ENCODE measurements at regions not wholly inside any gene's neighbourhood (a gene's known extent, or its start where the extent isn't known, plus 50 kb on each side); places are given as distances from the start of the nearest gene placed in this dataset.

- no peaks in the 10 kb centered on the region for H3K27me3 ChIP-seq (replicated peaks; ENCODE audit: insufficient read depth)
- H3K27ac ChIP-seq = peak overlapping the region in 1 of 2 donors; percentile 62
- peak; percentile 73 for DNase-seq (ENCODE audit: low spot score)
- intact Hi-C loops (cut with DNase I) = no loop called here
- TF ChIP-seq POLR2AphosphoS5 (IDR thresholded peaks at IDR 0.05) (peak; percentile 74), POLR2A (IDR thresholded peaks at IDR 0.05) (no peak)
- TF ChIP-seq, protein P1, sequence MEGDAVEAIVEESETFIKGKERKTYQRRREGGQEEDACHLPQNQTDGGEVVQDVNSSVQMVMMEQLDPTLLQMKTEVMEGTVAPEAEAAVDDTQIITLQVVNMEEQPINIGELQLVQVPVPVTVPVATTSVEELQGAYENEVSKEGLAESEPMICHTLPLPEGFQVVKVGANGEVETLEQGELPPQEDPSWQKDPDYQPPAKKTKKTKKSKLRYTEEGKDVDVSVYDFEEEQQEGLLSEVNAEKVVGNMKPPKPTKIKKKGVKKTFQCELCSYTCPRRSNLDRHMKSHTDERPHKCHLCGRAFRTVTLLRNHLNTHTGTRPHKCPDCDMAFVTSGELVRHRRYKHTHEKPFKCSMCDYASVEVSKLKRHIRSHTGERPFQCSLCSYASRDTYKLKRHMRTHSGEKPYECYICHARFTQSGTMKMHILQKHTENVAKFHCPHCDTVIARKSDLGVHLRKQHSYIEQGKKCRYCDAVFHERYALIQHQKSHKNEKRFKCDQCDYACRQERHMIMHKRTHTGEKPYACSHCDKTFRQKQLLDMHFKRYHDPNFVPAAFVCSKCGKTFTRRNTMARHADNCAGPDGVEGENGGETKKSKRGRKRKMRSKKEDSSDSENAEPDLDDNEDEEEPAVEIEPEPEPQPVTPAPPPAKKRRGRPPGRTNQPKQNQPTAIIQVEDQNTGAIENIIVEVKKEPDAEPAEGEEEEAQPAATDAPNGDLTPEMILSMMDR (IDR thresholded peaks at IDR 0.05) = no peak
- no peaks in the 10 kb centered on the region for H3K4me1 ChIP-seq (replicated peaks)
- 50% methylated on average over 7 of the region's 7 CpGs for whole genome bisulfite sequencing
- H3K36me3 ChIP-seq = no peaks in the 10 kb centered on the region
- H3K9me3 ChIP-seq = no peaks in the 10 kb centered on the region
- H3K4me3 ChIP-seq = no peak overlapping the region
These were observed 103.0 kb downstream of the VCPKMT start for GRCh38 chr14:50013198-50013918.

GRCh38 chr14:50013934-50014333 lies 102.4 kb downstream of the VCPKMT start:
- H3K27me3 ChIP-seq (replicated peaks; ENCODE audit: insufficient read depth) = no peaks in the 10 kb centered on the region
- intact Hi-C loops (cut with DNase I) = no loop called here
- H3K9me3 ChIP-seq = no peaks in the 10 kb centered on the region
- DNase-seq (ENCODE audit: low spot score) = no peak
- no peak overlapping the region for H3K4me3 ChIP-seq
- 22% methylated on average over 2 of the region's 2 CpGs for WGBS
- no peak for TF ChIP-seq POLR2A (IDR thresholded peaks at IDR 0.05)
- TF ChIP-seq POLR2AphosphoS5 (IDR thresholded peaks at IDR 0.05) = no peak
- TF ChIP-seq, protein P1 (IDR thresholded peaks at IDR 0.05) = no peak
- H3K27ac ChIP-seq = peak overlapping the region in 1 of 2 donors; percentile 62
- no peaks in the 10 kb centered on the region for H3K4me1 ChIP-seq (replicated peaks)
- H3K36me3 ChIP-seq = no peaks in the 10 kb centered on the region

DNA sequence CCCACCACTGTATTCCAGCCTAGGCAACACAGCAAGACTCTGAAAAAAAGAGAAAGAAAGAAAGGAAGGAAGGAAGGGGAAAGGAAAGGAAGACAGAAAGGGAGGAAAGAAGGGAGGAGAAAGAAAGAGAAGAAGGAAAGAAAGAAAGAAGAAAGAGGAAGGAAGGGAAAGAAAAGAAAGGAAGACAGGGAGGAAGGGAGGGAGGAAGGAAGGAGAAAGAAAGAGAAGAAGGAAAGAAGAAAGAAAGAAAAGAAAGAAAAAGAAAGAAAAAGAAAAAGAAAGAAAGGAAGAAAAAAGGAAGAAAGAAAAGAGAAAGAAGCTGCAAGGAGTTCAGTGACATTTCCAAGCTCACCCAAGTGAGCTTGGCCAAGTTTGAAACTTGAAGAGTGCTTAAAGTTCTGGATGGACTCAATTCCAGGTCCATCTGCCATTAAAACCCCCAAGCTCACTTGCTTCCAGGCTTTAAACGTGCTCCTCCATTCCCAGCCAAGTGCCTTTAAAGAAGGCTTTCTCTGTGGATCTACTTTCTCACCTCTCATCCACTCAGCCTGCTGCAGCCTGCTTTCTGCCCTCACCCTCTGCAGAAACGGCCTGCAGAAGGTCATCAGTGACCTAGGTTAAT lies 101.5 kb downstream of the VCPKMT start:
- Histone ChIP-seq H3K36me3 (no peaks in the 10 kb centered on the region), H3K4me1 (replicated peaks) (no peaks in the 10 kb centered on the region), H3K27ac (no peak overlapping the region), H3K4me3 (no peak overlapping the region), H3K9me3 (no peaks in the 10 kb centered on the region), H3K27me3 (replicated peaks; ENCODE audit: insufficient read depth) (no peaks in the 10 kb centered on the region)
- TF ChIP-seq POLR2AphosphoS5 (IDR thresholded peaks at IDR 0.05) (no peak), POLR2A (IDR thresholded peaks at IDR 0.05) (no peak)
- TF ChIP-seq, protein P1 (IDR thresholded peaks at IDR 0.05) = no peak
- DNase-seq (ENCODE audit: low spot score) = no peak
- intact Hi-C loops (cut with DNase I) = no loop called here
- WGBS = 59% methylated on average over 2 of the region's 2 CpGs

GRCh38 chr14:50015716-50016115 lies 100.7 kb downstream of the VCPKMT start:
- H3K27ac ChIP-seq = no peak overlapping the region
- no peaks in the 10 kb centered on the region for H3K36me3 ChIP-seq
- no peaks in the 10 kb centered on the region for H3K4me1 ChIP-seq (replicated peaks)
- DNase-seq (ENCODE audit: low spot score) = no peak
- no peaks in the 10 kb centered on the region for H3K9me3 ChIP-seq
- intact Hi-C loops (cut with DNase I) = no loop called here
- H3K27me3 ChIP-seq (replicated peaks; ENCODE audit: insufficient read depth) = no peaks in the 10 kb centered on the region
- TF ChIP-seq POLR2AphosphoS5 (IDR thresholded peaks at IDR 0.05) (no peak), POLR2A (IDR thresholded peaks at IDR 0.05) (no peak)
- TF ChIP-seq, protein P1 (IDR thresholded peaks at IDR 0.05) = no peak
- H3K4me3 ChIP-seq = no peak overlapping the region
- WGBS = 98% methylated on average over 3 of the region's 3 CpGs

Measured in prostate gland (tissue), 2 donors.